CD4-positive, alpha-beta T cell (primary cell): ENCODE measurements at regions not wholly inside any gene's neighbourhood (a gene's known extent, or its start where the extent isn't known, plus 50 kb on each side); places are given as distances from the start of the nearest gene placed in this dataset.

ENCODE experiments used
- ATAC-seq: fragments of 200-7000 bp; cut with Tn5 transposase; one replicate; pipeline ENCODE4 v1.10.0; 2022; ENCODE audit warnings: mild to moderate bottlenecking; ENCODE audit not compliant: poor library complexity
- CTCF ChIA-PET: fragments of 350-600 bp; sonication (Branson Sonifier 250); formaldehyde crosslinking; loops from one replicate; lab custom pipeline; 2021; ENCODE audit warnings: antibody characterized with exemption, inconsistent platforms; lab: Charles Lee
- POLR2A ChIA-PET: fragments of 350-600 bp; sonication (Branson Sonifier 250); formaldehyde crosslinking; loops from one replicate; lab custom pipeline; 2021; ENCODE audit warnings: antibody characterized with exemption, inconsistent platforms; lab: Charles Lee
- DNase-seq, 14 experiments: peaks; one replicate each; pipeline ENCODE4 v3.0.0-alpha.2; 2013 to 2020; ENCODE audit warnings: mixed read lengths in 2 of 14
- H3K27ac ChIP-seq, 2 donors: one replicate each; pipeline versions ENCODE4 v1.5.1 to v1.7.0; 2013; ENCODE audit warnings: low read length in 2 of 2, low read depth in 1 of 2, mild to moderate bottlenecking in 1 of 2
- H3K27me3 ChIP-seq, 2 experiments: 1 replicate in 1 of 2; 2 replicates in 1 of 2; pipeline versions ENCODE4 v1.6.1 to v1.7.0; 2013; ENCODE audit warnings: low read length in 2 of 2, control low read depth in 1 of 2, mild to moderate bottlenecking in 1 of 2, moderate library complexity in 1 of 2; ENCODE audit not compliant: insufficient read depth in 2 of 2, control insufficient read depth in 1 of 2
- H3K36me3 ChIP-seq: one replicate; pipeline ENCODE4 v1.6.1; 2013; ENCODE audit warnings: low read length, control low read depth; ENCODE audit not compliant: insufficient read depth
- H3K4me1 ChIP-seq: one replicate; pipeline ENCODE4 v1.6.1; 2013; ENCODE audit warnings: low read length, control low read depth; ENCODE audit not compliant: insufficient read depth
- H3K4me3 ChIP-seq: one replicate; pipeline ENCODE4 v1.5.1; 2013; ENCODE audit warnings: mild to moderate bottlenecking, low read length, moderate library complexity
- H3K9me3 ChIP-seq, 2 experiments: 1 replicate in 1 of 2; 2 replicates in 1 of 2; pipeline versions ENCODE4 v1.6.1 to v1.7.0; 2013; ENCODE audit warnings: low read length in 2 of 2, mild to moderate bottlenecking in 2 of 2, control low read depth in 1 of 2, moderate library complexity in 1 of 2; ENCODE audit not compliant: control insufficient read depth in 1 of 2, insufficient read depth in 1 of 2
- H3K27ac Mint-ChIP-seq: one replicate; pipeline ENCODE4 v1.8.0; 2020; ENCODE audit warnings: mixed read lengths
- H3K27me3 Mint-ChIP-seq: one replicate; pipeline ENCODE4 v1.8.0; 2021; ENCODE audit warnings: mixed read lengths
- H3K36me3 Mint-ChIP-seq: one replicate; pipeline ENCODE4 v1.8.0; 2021; ENCODE audit warnings: low read depth, mixed read lengths
- H3K4me1 Mint-ChIP-seq: one replicate; pipeline ENCODE4 v1.8.0; 2021; ENCODE audit warnings: low read depth, mixed read lengths
- H3K4me3 Mint-ChIP-seq: one replicate; pipeline ENCODE4 v1.8.0; 2020; ENCODE audit warnings: mild to moderate bottlenecking, mixed read lengths
- H3K9me3 Mint-ChIP-seq: one replicate; pipeline ENCODE4 v1.8.0; 2020; ENCODE audit warnings: mixed read lengths
- CTCF ChIP-seq: fragments of 200-600 bp; IDR thresholded peaks from one replicate; pipeline ENCODE4 v1.8.0; 2022; ENCODE audit warnings: antibody characterized with exemption, mild to moderate bottlenecking
- intact Hi-C, 2 experiments: fragments of 100-400 bp; cut with DNase I in 1 of 2; cut with micrococcal nuclease in 1 of 2; formaldehyde crosslinking; loops; one replicate each; pipeline versions ENCODE4 v1.15.1 to v1.9.0; 2023 to 2025; cut with DNase I, micrococcal nuclease

GRCh38 chr1:4303303-4303702, 351.1 kb upstream of the AJAP1 start:
- Histone ChIP-seq H3K27ac (no peak overlapping the region), H3K27me3 (no peaks in the 10 kb centered on the region), H3K4me3 (no peak overlapping the region), H3K9me3 (peaks cover 0 to 50% of the 10 kb centered on the region in 2 experiments), H3K36me3 (no peaks in the 10 kb centered on the region), H3K4me1 (no peaks in the 10 kb centered on the region)
- no peaks in the 10 kb centered on the region for H3K4me1 Mint-ChIP-seq
- DNase-seq (no peak), ATAC-seq (no peak)
- TF ChIP-seq CTCF: no peak
- H3K27ac Mint-ChIP-seq: no peak overlapping the region
- intact Hi-C loops: no loop called here
- ChIA-PET CTCF (no interaction called here), POLR2A (no interaction called here)
- H3K36me3 Mint-ChIP-seq: no peaks in the 10 kb centered on the region
- H3K9me3 Mint-ChIP-seq: peaks cover 2% of the 10 kb centered on the region
- peaks cover 6% of the 10 kb centered on the region for H3K27me3 Mint-ChIP-seq
- H3K4me3 Mint-ChIP-seq: no peak overlapping the region

- Histone ChIP-seq H3K4me1 (no peaks in the 10 kb centered on the region), H3K27ac (no peak overlapping the region), H3K27me3 (no peaks in the 10 kb centered on the region), H3K4me3 (no peak overlapping the region), H3K36me3 (no peaks in the 10 kb centered on the region), H3K9me3 (peaks cover 0 to 59% of the 10 kb centered on the region in 2 experiments)
- Mint-ChIP-seq H3K27ac (no peak overlapping the region), H3K27me3 (no peaks in the 10 kb centered on the region), H3K4me3 (no peak overlapping the region), H3K4me1 (no peaks in the 10 kb centered on the region), H3K36me3 (no peaks in the 10 kb centered on the region), H3K9me3 (peaks cover 2% of the 10 kb centered on the region)
- ATAC-seq (no peak), DNase-seq (no peak)
- intact Hi-C loops: no loop called here
- TF ChIP-seq CTCF: no peak
- ChIA-PET POLR2A (no interaction called here), CTCF (no interaction called here)
These were observed 348.7 kb upstream of the AJAP1 start for GRCh38 chr1:4305526-4306301.

- no peak for ATAC-seq
- Histone ChIP-seq H3K9me3 (peaks cover 0 to 55% of the 10 kb centered on the region in 2 experiments), H3K27ac (no peak overlapping the region), H3K36me3 (no peaks in the 10 kb centered on the region), H3K27me3 (peaks cover 0 to 3% of the 10 kb centered on the region in 2 experiments), H3K4me1 (no peaks in the 10 kb centered on the region), H3K4me3 (no peak overlapping the region)
- DNase-seq: no peak
- Mint-ChIP-seq H3K9me3 (peaks cover 2% of the 10 kb centered on the region), H3K4me3 (no peak overlapping the region), H3K27me3 (no peaks in the 10 kb centered on the region), H3K27ac (no peak overlapping the region), H3K36me3 (no peaks in the 10 kb centered on the region), H3K4me1 (no peaks in the 10 kb centered on the region)
- no peak for TF ChIP-seq CTCF
- ChIA-PET POLR2A (no interaction called here), CTCF (no interaction called here)
- intact Hi-C loops: no loop called here
These were observed 347.6 kb upstream of the AJAP1 start for GRCh38 chr1:4306559-4307467.
